OCI-LY3 (cell line): ENCODE measurements at regions not wholly inside any gene's neighbourhood (a gene's known extent, or its start where the extent isn't known, plus 50 kb on each side); places are given as distances from the start of the nearest gene placed in this dataset.

Experiments
- EZH2phosphoT487 ChIP-seq: fragments of 200-600 bp; shearing (Covaris generic); IDR thresholded peaks from 2 replicates; pipeline ENCODE4 v1.6.1; 2018; ENCODE audit warnings: antibody characterized with exemption, mixed run types, low read depth
- TF ChIP-seq, protein P1 (sequence below): fragments of 200-600, 300-600 bp; sonication (generic); IDR thresholded peaks from 2 replicates; pipeline ENCODE4 v1.5.1; 2014; ENCODE audit warnings: antibody characterized with exemption, low read length, low read depth

DNA sequence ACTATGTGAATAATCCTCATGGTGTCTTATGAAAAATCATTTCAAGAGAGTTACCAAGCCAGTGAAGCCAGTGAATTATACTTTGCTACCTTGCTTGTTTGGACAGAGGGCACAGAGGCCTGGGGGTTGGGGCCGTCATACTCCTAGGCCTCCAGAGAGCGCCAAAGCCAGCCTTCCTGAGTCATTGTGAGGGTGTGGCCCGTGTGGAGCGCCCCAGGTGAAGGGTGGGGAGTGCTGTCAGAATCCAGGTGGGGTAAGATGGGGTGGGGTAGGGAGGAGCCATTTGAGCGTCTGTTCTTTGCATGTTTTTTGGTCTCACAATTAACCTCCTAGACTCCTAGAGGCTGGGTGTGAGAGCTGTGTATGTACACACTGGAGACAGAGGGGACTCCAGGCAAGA lies 71.1 kb downstream of the PERP start:
- TF ChIP-seq, protein P1, sequence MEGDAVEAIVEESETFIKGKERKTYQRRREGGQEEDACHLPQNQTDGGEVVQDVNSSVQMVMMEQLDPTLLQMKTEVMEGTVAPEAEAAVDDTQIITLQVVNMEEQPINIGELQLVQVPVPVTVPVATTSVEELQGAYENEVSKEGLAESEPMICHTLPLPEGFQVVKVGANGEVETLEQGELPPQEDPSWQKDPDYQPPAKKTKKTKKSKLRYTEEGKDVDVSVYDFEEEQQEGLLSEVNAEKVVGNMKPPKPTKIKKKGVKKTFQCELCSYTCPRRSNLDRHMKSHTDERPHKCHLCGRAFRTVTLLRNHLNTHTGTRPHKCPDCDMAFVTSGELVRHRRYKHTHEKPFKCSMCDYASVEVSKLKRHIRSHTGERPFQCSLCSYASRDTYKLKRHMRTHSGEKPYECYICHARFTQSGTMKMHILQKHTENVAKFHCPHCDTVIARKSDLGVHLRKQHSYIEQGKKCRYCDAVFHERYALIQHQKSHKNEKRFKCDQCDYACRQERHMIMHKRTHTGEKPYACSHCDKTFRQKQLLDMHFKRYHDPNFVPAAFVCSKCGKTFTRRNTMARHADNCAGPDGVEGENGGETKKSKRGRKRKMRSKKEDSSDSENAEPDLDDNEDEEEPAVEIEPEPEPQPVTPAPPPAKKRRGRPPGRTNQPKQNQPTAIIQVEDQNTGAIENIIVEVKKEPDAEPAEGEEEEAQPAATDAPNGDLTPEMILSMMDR = no peak
- no peak for TF ChIP-seq EZH2phosphoT487
